SK-N-MC (cell line): ENCODE measurements at regions not wholly inside any gene's neighbourhood (a gene's known extent, or its start where the extent isn't known, plus 50 kb on each side); places are given as distances from the start of the nearest gene placed in this dataset.

Experiments used
- EZH2 ChIP-seq: fragments of 200-600 bp; sonication (generic); IDR thresholded peaks from one replicate; pipeline ENCODE4 v1.6.1; 2017; ENCODE audit warnings: antibody characterized with exemption
- POLR2AphosphoS5 ChIP-seq: IDR thresholded peaks from 2 replicates; pipeline ENCODE4 v1.6.1; 2012; ENCODE audit warnings: mild to moderate bottlenecking, low read depth, low read length, borderline replicate concordance

DNA sequence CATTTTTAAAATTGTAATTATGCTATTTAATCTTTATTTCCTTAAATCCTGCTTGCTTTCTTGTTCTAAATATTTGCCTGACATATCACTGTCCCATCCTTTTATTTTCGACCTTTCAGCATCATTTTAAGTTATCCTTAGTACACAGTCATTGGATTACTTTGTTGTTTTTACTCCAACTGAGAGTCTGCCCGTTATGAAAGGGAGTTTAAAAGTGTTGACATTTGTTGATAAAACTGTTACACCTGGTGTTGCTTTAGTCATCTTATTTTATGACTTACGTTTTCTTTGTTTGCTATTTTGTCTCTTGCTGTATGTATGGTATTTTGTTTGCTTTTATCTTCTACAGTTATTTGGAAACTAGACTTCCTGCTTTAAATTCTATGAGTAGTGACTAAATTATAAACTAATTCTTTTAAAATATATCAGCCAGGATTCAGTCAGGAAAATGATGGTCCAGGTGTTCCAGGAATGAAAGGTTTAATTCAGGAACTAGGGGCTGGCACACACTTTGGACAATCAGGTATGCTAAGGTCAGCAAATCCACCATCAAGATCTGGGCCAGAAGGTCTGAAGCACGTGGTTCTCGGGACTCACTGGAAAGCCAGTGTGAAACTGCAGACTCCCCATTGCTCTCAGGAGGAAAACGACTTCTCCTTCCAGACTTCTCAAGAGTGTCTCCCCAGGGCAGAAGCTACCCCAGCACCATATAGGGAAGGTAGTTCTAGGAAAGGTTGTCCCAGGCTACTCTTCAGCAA, 86.0 kb downstream of the RASSF10 start:
- TF ChIP-seq POLR2AphosphoS5 (no peak), EZH2 (no peak)
